Inferior parietal cortex (tissue), 1 donor: ENCODE measurements at regions not wholly inside any gene's neighbourhood (a gene's known extent, or its start where the extent isn't known, plus 50 kb on each side); places are given as distances from the start of the nearest gene placed in this dataset.
"Not testable (repeated sequence)": the region's sequence is repeated elsewhere in the genome, so short reads cannot be mapped to it uniquely, and the experiment has no call there.

Experiments used
- DNase-seq: peaks from one replicate; pipeline ENCODE4 v3.0.0-alpha.2; 2016; ENCODE audit errors: extremely low spot score

DNA sequence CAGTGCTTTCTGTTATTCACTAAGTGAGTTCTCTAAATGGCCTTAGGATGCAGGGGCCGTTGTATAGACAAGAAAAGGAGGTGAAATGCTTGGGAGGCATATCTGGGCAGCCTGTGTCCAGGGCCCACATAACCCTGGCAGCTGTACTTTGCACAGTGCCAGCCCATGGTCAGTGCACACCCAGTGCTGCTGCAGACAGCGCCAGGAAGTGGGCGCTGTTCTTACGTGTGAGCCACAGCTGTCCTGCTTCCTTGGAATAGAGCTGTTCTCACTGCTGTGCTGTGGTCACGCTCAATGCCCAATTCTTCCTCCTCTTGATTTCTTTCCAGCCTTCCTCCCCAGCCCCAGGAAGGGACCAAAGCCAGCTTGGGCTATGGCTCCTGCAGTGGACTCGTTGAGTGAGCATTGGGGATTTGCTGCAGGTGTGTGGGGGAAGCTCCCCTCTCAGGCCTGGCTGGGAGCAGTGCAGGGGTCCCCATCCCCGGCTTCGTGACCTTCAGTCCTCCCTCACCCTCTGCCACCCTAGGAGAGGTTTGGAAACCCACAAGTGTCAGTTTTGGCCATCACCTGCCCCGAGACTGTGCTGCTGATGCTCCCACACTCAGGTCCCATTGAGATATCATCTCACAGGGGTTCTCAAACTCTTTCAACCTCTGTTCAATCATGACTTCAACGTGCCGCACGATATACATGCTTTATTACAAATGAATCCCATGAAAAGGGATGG lies 246.8 kb upstream of the EXOC2 start:
- no peak for DNase-seq

DNA sequence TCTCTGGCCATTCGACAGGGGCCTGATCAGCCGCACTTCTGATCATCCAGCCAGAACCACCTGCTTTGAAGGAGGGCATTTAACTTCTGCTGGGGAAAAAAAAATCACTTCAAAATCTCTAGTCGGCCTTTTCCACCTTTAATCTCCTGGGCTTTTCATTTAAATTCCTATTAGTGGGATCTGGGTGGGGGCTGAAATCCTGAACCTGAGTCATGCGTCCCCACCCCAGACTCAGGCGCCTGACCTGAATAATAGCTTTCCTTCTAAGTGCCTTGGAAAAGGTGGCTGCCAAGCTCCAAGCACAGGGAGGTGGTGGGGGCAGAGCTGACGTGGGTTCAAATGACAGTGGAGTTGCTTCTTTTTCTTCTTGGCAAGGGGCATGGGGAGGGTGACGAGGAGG lies 246.0 kb upstream of the EXOC2 start:
- no peak for DNase-seq

DNA sequence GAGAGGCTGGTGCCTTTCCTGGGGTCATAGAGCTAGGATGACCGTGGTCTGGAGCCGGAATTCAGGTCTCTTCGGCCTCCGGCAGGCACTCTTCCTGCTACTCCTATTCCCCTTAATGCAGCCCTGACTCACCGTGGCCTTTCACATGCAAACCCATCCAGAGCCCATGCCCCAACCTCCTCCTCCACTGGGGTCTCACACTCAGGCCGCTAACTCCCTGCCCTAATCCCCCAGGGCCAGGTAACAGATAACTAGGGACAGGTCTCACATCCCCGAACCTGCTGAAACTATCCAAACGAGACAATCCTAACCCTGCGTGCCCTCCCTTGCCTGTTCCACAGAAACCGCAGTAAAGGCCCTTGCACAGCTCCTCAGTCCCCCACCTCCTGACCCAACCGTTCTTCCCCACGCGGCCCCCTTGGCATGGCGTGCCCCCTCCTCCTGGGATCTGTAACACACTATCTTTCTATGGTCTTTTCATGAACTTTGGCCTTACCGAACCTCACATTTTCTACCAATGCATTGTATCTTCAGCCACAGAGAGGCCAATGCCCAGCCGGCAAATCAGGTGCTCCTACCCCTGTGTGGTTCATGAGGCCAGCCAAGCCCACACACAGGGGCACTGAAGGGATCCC lies 245.4 kb upstream of the EXOC2 start:
- DNase-seq = no peak

DNA sequence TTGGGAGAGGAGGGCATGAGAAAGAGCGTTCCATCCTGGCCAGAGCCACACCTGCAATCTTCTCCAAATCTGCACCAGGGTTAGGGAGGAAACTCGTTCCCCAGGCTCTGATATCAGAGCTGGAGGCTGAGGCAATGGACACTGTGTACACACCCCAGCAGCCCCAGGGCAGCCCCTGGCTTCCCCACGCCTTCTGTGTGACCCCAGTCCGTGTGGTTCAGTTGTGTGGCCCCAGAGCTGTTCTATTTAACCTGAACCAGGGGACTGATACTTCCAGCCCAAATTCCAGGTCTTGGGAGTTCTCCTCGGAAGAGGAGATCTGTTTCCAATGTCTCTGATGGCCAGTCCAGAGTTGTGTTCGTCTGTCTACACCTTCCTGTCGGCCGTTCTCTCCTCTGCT lies 242.6 kb upstream of the EXOC2 start:
- no peak for DNase-seq

DNA sequence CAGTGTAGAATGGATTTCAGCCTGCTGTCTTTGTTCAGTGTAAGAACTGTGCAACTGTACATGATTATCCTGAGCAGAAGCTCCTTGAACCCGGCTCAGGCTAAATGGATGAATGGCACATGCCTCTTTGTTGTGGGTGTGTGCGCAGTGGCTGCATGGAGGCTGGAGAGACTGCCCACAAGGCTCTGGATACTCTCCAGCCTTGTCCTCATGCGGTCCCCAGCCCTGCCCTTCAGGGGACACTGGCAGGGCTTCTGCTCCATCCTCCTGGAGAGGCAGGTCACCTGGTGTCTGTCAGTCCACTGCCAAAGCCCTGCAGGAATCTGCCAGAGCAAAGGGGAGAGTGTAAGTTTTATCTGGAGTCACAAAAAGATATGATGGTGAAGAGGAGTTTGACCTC lies 241.7 kb upstream of the EXOC2 start:
- no peak for DNase-seq

DNA sequence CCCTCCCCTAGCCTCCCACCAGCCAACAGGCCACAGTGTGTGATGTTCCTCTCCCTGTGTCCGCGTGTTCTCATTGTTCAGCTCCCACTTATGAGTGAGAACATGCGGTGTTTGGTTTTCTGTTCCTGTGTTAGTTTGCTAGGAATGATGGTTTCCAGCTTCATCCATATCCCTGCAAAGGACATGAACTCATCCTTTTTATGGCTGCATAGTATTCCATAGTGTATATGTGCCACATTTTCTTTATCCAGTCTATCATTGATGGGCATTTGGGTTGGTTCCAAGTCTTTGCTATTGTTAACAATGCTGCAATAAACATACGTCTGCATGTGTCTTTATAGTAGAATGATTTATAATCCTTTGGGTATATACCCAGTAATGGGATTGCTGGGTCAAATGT lies 239.0 kb upstream of the EXOC2 start:
- DNase-seq = not testable (repeated sequence)

- DNase-seq = no peak
These were observed 234.2 kb upstream of the EXOC2 start for GRCh38 chr6:927157-927556.

- no peak for DNase-seq
These were observed 232.8 kb upstream of the EXOC2 start for GRCh38 chr6:925656-926213.

DNA sequence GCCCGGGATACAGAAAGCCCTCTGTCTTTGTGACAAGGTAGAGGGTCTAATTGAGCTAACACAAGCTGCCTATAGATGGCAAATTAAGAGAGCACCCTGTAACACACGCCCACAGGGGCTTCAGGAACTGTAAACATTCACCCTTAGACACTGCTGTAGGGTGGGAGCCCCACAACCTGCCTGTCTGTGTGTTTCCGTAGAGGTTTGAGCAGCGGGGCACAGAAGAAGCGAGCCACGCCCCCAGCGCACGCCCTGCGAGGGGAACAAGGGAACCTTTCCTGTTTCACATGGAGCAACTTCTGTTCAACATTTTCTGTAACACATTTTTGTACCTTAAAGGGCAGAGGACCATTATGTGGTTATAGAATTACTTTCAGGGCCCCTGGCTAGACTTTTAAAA lies 231.7 kb upstream of the EXOC2 start:
- no peak for DNase-seq

GRCh38 chr6:921400-921799 lies 228.5 kb upstream of the EXOC2 start:
- no peak for DNase-seq

DNA sequence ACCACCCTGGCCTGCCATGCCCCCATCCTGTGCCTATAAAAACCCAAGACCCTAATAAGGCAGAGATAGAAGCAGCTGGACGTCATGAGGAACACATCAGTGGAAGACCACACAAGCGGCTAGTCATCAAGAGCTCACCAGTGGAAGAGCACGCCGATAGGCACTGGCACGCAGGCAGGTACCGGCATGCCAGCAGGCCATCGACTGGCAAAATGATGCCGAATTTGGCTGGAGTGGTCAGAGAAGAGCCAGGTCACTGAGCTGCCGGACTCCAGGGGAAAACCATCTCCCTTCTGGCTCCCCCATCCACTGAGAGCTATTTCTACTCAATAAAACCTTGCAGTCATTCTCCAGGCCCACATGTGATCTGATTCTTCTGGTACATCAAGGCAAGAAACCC lies 227.6 kb upstream of the EXOC2 start:
- no peak for DNase-seq

- no peak for DNase-seq
These were observed 226.6 kb upstream of the EXOC2 start for GRCh38 chr6:919500-919899.

GRCh38 chr6:917939-918338 lies 225.0 kb upstream of the EXOC2 start:
- no peak for DNase-seq

DNA sequence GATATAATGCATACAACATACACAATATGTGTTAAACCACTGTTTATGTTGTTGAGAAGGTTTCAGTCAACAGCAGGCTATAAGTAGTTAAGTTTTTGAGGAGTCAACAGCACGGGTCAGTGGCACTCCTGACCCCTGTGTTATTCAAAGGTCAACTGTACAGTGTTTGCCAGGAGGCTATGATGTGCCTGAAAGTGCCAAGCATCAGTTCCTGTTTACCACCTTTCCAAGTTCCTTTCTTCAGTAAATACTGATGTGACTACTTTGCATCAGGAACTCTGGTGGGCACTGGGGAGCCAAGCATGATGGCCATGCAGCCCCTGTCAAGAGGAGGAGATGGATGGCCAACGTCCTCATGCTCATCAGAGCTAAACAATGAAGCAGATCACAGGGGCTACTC lies 224.4 kb upstream of the EXOC2 start:
- no peak for DNase-seq

GRCh38 chr6:916131-916530 lies 223.2 kb upstream of the EXOC2 start:
- DNase-seq = no peak

DNA sequence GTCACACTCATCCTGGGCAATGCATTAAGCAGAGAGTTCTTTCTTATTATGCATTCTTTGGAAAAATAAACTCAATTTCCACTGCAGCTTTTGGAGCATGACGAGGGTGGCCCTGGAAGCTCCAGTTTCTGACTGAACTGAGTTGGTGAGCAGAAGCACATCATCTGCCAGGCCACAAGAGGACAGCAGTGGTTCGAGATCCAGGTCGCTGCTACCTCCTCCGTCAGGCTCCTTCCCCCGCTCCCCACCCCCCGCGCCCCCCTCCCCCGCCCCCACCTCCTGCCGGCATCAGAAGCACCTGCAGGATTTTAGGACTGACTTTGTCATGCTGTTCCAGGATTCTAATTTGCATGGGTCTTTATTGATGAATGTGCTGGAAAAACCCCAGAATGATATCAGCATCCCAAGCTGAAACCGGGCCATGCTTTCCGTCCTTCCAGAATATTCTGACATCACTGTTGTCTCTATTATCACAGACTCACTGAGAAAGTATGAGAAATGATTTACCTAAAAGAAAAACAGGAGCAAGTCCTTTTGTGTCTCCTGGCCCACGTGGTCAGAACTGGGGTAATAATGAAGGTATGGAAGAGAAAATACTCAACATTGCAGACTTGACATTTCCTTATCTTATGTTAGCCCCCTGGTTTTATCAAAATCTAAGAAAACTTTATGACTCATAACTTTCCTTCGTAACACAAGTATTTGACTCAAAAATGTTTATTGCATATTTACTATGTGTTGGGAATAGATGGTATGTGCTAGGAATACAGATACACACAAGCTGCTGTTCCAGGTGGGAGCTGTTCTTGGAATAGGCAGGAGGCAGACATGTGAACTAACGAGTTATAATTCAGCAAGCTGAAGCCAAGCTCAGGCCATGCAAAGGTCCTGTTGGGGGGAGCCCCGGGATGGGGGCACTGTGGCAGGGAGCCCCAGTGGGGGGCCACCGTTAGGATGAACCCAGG lies 220.2 kb upstream of the EXOC2 start:
- peak; percentile 6 for DNase-seq

- no peak for DNase-seq
These were observed 215.0 kb upstream of the EXOC2 start for GRCh38 chr6:907928-908327.

DNA sequence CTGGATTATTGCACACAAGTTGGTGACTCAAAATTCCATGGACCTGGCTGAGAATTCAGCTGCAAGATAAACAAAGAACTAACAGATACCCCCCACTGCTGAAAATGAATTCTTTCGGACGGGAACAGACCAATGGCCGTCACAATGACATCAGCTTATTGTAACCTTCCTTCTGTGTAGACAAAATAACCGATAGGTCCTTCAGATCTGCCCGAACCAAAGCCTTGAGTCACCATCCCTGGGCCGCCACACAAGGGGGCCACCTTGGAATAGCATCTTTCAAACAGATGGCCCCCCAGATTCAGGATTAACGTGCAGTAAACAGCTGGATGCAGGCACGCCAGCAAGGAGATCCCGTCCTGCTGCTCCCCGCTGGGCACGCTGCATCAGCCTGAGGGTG lies 214.0 kb upstream of the EXOC2 start:
- no peak for DNase-seq

DNA sequence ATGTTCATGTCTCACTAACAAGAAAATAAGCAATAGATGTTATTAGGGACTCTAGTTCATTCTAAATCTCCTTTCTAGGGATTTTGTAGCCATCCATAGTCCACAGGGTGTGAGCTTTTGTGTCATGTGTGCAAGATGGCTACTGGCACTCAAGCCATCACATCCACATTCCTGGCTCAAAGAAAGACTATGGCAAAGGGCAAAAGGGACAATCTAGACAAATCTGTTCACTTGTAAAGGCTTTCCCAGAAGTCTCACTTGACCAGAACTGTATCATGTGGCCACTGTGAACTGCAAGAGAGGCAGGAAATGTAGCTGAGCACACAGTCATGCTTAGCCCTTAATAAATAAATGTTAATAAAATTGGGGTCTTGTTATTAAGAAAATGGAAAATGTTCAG lies 212.6 kb upstream of the EXOC2 start:
- no peak for DNase-seq

- DNase-seq = no peak
These were observed 212.1 kb upstream of the EXOC2 start for GRCh38 chr6:904994-905393.

GRCh38 chr6:903761-904160 lies 210.8 kb upstream of the EXOC2 start:
- no peak for DNase-seq

DNA sequence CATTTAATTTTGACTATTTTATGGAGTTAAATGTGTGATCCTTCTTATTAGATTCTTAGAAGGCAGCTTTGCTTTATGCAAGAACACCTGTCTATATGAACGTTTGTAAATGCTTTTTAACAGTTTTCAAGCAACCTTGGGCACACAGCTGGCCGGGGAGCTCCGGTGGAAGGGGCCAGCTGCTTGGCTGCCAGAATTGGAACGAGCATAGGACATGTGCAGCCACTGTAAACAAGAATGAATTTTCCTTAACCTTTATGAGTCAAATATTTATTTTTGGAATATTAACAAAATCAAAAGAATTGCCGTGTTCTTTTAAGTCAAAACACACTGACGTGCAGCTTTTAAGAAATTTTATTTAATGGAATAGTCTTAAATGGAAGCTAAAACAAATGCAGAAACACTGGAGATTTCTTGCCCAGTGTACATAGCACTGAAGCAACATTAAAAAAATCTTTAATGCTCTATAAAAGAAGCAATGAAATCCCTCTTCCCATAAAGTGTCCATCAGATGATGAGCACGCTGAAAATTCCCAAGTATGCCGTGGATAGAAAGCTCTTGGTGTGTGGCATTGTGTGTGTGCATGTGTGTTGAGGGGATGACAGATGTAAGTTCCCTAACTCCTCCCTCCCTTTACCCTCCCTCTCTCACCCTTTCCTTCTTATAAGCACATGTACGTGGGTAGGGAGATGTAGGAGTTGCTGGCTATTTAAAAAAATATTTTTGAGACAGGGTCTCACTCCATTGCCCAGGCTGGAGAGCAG lies 208.9 kb upstream of the EXOC2 start:
- DNase-seq = no peak
